GM23338 (cell line): ENCODE measurements at regions not wholly inside any gene's neighbourhood (a gene's known extent, or its start where the extent isn't known, plus 50 kb on each side); places are given as distances from the start of the nearest gene placed in this dataset.

Experiments used
- ATAC-seq: fragments of 200-7000 bp; cut with Tn5 transposase; 3 replicates; pipeline ENCODE4 v1.9.1; 2020
- DNase-seq: peaks from one replicate; pipeline ENCODE4 v3.0.0-alpha.2; 2015; ENCODE audit warnings: low spot score
- H2AFZ ChIP-seq: fragments of 200-600 bp; sonication (generic); 2 replicates; pipeline ENCODE4 v1.8.0; 2016; ENCODE audit warnings: antibody characterized with exemption, mild to moderate bottlenecking, moderate library complexity
- H3F3A ChIP-seq: fragments of 200-600 bp; sonication (generic); replicated peaks from 2 replicates; pipeline ENCODE4 v1.8.0; 2017; ENCODE audit warnings: antibody characterized with exemption, mixed run types, low read depth
- H3K27ac ChIP-seq: fragments of 200-600 bp; sonication (generic); 2 replicates; pipeline ENCODE4 v1.6.1; 2016; ENCODE audit warnings: low read depth
- H3K27me3 ChIP-seq: fragments of 200-600 bp; sonication (generic); 2 replicates; pipeline ENCODE4 v1.8.0; 2016; ENCODE audit warnings: mild to moderate bottlenecking, mixed run types, moderate library complexity; ENCODE audit not compliant: insufficient read depth
- H3K36me3 ChIP-seq: fragments of 200-600 bp; sonication (generic); 2 replicates; pipeline ENCODE4 v1.8.0; 2016; ENCODE audit warnings: mild to moderate bottlenecking; ENCODE audit not compliant: insufficient read depth
- H3K4me1 ChIP-seq: fragments of 200-600 bp; sonication (generic); 2 replicates; pipeline ENCODE4 v1.8.0; 2016; ENCODE audit warnings: mild to moderate bottlenecking, moderate library complexity; ENCODE audit not compliant: insufficient read depth
- H3K4me2 ChIP-seq: fragments of 200-600 bp; sonication (generic); 2 replicates; pipeline ENCODE4 v1.7.1; 2017; ENCODE audit warnings: mixed run types
- H3K4me3 ChIP-seq: fragments of 200-600 bp; sonication (generic); 2 replicates; pipeline ENCODE4 v1.6.1; 2016; ENCODE audit warnings: mixed run types
- H3K79me2 ChIP-seq: fragments of 200-600 bp; sonication (generic); replicated peaks from 2 replicates; pipeline ENCODE4 v1.8.0; 2017; ENCODE audit warnings: mild to moderate bottlenecking; ENCODE audit not compliant: insufficient read depth
- H3K9me2 ChIP-seq: fragments of 200-600 bp; sonication (generic); 2 replicates; pipeline ENCODE4 v1.8.0; 2017; ENCODE audit not compliant: insufficient read depth
- H4K20me1 ChIP-seq: fragments of 200-600 bp; sonication (generic); replicated peaks from 2 replicates; pipeline ENCODE4 v1.8.0; 2017; ENCODE audit warnings: mild to moderate bottlenecking; ENCODE audit not compliant: insufficient read depth
- H3K27ac Mint-ChIP-seq: 2 replicates; pipeline ENCODE4 v1.8.0; 2020; ENCODE audit warnings: inconsistent platforms, mild to moderate bottlenecking, moderate library complexity, mixed read lengths
- H3K27me3 Mint-ChIP-seq: 3 replicates; pipeline ENCODE4 v1.8.0; 2022; ENCODE audit warnings: low read depth, mild to moderate bottlenecking, moderate library complexity, mixed read lengths, inconsistent platforms; ENCODE audit not compliant: insufficient read depth, poor library complexity
- H3K36me3 Mint-ChIP-seq: 3 replicates; pipeline ENCODE4 v1.8.0; 2021; ENCODE audit warnings: low read depth, mild to moderate bottlenecking, inconsistent platforms, moderate library complexity, mixed read lengths
- H3K4me1 Mint-ChIP-seq: 3 replicates; pipeline ENCODE4 v1.8.0; 2020; ENCODE audit warnings: mild to moderate bottlenecking, inconsistent platforms, mixed read lengths
- H3K4me3 Mint-ChIP-seq: 3 replicates; pipeline ENCODE4 v1.8.0; 2021; ENCODE audit warnings: moderate library complexity, mild to moderate bottlenecking, inconsistent platforms, mixed read lengths
- H3K9me3 Mint-ChIP-seq: 3 replicates; pipeline ENCODE4 v1.8.0; 2020; ENCODE audit warnings: moderate library complexity, mild to moderate bottlenecking, inconsistent platforms, mixed read lengths
- NANOG ChIP-seq: IDR thresholded peaks from 2 replicates; pipeline ENCODE4 v1.6.1; 2016; ENCODE audit warnings: antibody characterized with exemption, borderline replicate concordance
- ZNF114 ChIP-seq: fragments of 250-450 bp; sonication (Bioruptor Pico); IDR thresholded peaks from 2 replicates; pipeline ENCODE4 v1.5.0; 2020; ENCODE audit warnings: mild to moderate bottlenecking, moderate library complexity
- TF ChIP-seq, protein P1 (sequence below): IDR thresholded peaks from one replicate; pipeline ENCODE4 v1.6.1; 2018; ENCODE audit warnings: antibody characterized with exemption; ENCODE audit not compliant: unreplicated experiment
- TF ChIP-seq, protein P2 (sequence below), 2 experiments: fragments of 200-600 bp in 1 of 2; sonication (generic) in 1 of 2; conservative IDR thresholded peaks; 2 replicates each; pipeline versions ENCODE4 v1.5.1 to v1.6.1; 2016 to 2017; ENCODE audit warnings: antibody characterized with exemption in 2 of 2, low read depth in 2 of 2, mild to moderate bottlenecking in 2 of 2, moderate library complexity in 1 of 2
- TF ChIP-seq, protein P3 (sequence below): IDR thresholded peaks from 2 replicates; pipeline ENCODE4 v1.6.1; 2016; ENCODE audit warnings: antibody characterized with exemption
- TF ChIP-seq, protein P4 (sequence below): fragments of 250-450 bp; sonication (Bioruptor Pico); IDR thresholded peaks from 2 replicates; pipeline ENCODE4 v1.5.0; 2020; ENCODE audit warnings: mild to moderate bottlenecking, moderate library complexity

DNA sequence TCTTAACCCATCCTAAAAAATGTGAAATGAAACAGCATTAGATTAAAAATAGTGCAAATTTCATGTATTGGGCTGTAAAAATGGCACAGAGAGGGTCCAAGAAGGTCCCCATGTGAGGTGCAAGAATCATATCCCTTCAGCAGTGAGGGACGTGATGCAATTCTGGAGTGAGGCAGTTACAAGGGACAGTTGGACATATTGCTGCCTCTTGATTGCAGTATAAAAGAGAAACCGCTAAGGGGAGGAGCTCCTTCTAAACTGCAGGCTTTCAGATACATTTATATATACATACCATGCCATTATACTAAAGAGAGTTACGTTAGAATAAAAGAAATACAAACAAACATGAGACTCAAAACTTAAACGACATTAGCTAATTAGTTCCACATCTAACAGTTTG, 304.2 kb upstream of the CTNNB1 start:
- TF ChIP-seq, protein P1, sequence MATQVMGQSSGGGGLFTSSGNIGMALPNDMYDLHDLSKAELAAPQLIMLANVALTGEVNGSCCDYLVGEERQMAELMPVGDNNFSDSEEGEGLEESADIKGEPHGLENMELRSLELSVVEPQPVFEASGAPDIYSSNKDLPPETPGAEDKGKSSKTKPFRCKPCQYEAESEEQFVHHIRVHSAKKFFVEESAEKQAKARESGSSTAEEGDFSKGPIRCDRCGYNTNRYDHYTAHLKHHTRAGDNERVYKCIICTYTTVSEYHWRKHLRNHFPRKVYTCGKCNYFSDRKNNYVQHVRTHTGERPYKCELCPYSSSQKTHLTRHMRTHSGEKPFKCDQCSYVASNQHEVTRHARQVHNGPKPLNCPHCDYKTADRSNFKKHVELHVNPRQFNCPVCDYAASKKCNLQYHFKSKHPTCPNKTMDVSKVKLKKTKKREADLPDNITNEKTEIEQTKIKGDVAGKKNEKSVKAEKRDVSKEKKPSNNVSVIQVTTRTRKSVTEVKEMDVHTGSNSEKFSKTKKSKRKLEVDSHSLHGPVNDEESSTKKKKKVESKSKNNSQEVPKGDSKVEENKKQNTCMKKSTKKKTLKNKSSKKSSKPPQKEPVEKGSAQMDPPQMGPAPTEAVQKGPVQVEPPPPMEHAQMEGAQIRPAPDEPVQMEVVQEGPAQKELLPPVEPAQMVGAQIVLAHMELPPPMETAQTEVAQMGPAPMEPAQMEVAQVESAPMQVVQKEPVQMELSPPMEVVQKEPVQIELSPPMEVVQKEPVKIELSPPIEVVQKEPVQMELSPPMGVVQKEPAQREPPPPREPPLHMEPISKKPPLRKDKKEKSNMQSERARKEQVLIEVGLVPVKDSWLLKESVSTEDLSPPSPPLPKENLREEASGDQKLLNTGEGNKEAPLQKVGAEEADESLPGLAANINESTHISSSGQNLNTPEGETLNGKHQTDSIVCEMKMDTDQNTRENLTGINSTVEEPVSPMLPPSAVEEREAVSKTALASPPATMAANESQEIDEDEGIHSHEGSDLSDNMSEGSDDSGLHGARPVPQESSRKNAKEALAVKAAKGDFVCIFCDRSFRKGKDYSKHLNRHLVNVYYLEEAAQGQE = no peak
- TF ChIP-seq, protein P2, sequence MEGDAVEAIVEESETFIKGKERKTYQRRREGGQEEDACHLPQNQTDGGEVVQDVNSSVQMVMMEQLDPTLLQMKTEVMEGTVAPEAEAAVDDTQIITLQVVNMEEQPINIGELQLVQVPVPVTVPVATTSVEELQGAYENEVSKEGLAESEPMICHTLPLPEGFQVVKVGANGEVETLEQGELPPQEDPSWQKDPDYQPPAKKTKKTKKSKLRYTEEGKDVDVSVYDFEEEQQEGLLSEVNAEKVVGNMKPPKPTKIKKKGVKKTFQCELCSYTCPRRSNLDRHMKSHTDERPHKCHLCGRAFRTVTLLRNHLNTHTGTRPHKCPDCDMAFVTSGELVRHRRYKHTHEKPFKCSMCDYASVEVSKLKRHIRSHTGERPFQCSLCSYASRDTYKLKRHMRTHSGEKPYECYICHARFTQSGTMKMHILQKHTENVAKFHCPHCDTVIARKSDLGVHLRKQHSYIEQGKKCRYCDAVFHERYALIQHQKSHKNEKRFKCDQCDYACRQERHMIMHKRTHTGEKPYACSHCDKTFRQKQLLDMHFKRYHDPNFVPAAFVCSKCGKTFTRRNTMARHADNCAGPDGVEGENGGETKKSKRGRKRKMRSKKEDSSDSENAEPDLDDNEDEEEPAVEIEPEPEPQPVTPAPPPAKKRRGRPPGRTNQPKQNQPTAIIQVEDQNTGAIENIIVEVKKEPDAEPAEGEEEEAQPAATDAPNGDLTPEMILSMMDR (conservative IDR thresholded peaks at IDR 0.05; ENCODE audit: low read depth in 2 of 2) = no peak
- TF ChIP-seq NANOG = no peak
- TF ChIP-seq, protein P3, sequence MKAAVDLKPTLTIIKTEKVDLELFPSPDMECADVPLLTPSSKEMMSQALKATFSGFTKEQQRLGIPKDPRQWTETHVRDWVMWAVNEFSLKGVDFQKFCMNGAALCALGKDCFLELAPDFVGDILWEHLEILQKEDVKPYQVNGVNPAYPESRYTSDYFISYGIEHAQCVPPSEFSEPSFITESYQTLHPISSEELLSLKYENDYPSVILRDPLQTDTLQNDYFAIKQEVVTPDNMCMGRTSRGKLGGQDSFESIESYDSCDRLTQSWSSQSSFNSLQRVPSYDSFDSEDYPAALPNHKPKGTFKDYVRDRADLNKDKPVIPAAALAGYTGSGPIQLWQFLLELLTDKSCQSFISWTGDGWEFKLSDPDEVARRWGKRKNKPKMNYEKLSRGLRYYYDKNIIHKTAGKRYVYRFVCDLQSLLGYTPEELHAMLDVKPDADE = no peak
- no peaks in the 10 kb centered on the region for H3K9me3 Mint-ChIP-seq
- no peak overlapping the region for H3K27ac ChIP-seq
- H2AFZ ChIP-seq = no peak overlapping the region
- no peaks in the 10 kb centered on the region for H3K27me3 ChIP-seq
- H3K36me3 Mint-ChIP-seq = no peaks in the 10 kb centered on the region
- ATAC-seq (no peak), DNase-seq (no peak)
- H3K4me2 ChIP-seq = no peak overlapping the region
- 0 out of 2 replicates have a peak, but pooled peaks cover 4% of the 10 kb centered on the region for H3K9me2 ChIP-seq
- no peaks in the 10 kb centered on the region for H4K20me1 ChIP-seq
- no peaks in the 10 kb centered on the region for H3K79me2 ChIP-seq
- H3K27me3 Mint-ChIP-seq = peaks cover 2% of the 10 kb centered on the region
- H3K4me3 ChIP-seq = no peak overlapping the region
- peaks cover 10% of the 10 kb centered on the region; the same call in 1 of the 2 replicates for H3K4me1 ChIP-seq
- H3K4me3 Mint-ChIP-seq = no peak overlapping the region
- no peaks in the 10 kb centered on the region for H3F3A ChIP-seq
- no peak overlapping the region for H3K27ac Mint-ChIP-seq
- no peaks in the 10 kb centered on the region for H3K36me3 ChIP-seq
- H3K4me1 Mint-ChIP-seq = peaks cover 5% of the 10 kb centered on the region

DNA sequence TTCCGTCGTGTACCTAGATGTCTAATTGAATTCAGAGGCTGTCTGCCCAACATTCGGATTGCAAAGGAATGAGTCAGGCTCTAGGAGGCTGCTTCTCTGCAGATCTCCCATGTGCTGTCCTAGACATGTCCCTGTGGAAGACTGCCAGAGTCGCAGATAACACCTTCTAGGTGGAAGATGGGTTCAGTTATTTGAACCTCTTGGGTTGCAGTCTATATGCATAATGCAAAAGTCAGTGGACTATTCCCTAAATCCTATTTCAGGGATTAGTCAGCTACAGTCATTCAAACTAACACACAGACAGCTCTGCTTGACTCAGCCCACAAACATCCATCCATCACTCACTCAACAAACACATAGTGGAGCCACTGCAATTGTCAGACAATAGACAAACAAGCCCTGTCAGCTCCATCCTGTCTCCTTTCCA, 300.0 kb upstream of the CTNNB1 start:
- H3K27me3 ChIP-seq = no peaks in the 10 kb centered on the region
- no peak overlapping the region for H3K4me2 ChIP-seq
- H3K27ac ChIP-seq = no peak overlapping the region
- no peak overlapping the region for H3K4me3 ChIP-seq
- H3K4me1 ChIP-seq = no peaks in the 10 kb centered on the region
- no peaks in the 10 kb centered on the region for H3K9me2 ChIP-seq
- H3F3A ChIP-seq = no peaks in the 10 kb centered on the region
- H3K36me3 Mint-ChIP-seq = no peaks in the 10 kb centered on the region
- no peak overlapping the region for H3K27ac Mint-ChIP-seq
- no peak for ATAC-seq
- H2AFZ ChIP-seq = no peak overlapping the region
- H3K27me3 Mint-ChIP-seq = peaks cover 4% of the 10 kb centered on the region
- no peaks in the 10 kb centered on the region for H4K20me1 ChIP-seq
- H3K9me3 Mint-ChIP-seq = 0 out of 3 replicates have a peak, but pooled peaks cover 2% of the 10 kb centered on the region
- H3K36me3 ChIP-seq = no peaks in the 10 kb centered on the region
- no peaks in the 10 kb centered on the region for H3K4me1 Mint-ChIP-seq
- no peak for DNase-seq
- H3K79me2 ChIP-seq = no peaks in the 10 kb centered on the region
- H3K4me3 Mint-ChIP-seq = no peak overlapping the region
- TF ChIP-seq ZNF114 = no peak
- TF ChIP-seq, protein P4, sequence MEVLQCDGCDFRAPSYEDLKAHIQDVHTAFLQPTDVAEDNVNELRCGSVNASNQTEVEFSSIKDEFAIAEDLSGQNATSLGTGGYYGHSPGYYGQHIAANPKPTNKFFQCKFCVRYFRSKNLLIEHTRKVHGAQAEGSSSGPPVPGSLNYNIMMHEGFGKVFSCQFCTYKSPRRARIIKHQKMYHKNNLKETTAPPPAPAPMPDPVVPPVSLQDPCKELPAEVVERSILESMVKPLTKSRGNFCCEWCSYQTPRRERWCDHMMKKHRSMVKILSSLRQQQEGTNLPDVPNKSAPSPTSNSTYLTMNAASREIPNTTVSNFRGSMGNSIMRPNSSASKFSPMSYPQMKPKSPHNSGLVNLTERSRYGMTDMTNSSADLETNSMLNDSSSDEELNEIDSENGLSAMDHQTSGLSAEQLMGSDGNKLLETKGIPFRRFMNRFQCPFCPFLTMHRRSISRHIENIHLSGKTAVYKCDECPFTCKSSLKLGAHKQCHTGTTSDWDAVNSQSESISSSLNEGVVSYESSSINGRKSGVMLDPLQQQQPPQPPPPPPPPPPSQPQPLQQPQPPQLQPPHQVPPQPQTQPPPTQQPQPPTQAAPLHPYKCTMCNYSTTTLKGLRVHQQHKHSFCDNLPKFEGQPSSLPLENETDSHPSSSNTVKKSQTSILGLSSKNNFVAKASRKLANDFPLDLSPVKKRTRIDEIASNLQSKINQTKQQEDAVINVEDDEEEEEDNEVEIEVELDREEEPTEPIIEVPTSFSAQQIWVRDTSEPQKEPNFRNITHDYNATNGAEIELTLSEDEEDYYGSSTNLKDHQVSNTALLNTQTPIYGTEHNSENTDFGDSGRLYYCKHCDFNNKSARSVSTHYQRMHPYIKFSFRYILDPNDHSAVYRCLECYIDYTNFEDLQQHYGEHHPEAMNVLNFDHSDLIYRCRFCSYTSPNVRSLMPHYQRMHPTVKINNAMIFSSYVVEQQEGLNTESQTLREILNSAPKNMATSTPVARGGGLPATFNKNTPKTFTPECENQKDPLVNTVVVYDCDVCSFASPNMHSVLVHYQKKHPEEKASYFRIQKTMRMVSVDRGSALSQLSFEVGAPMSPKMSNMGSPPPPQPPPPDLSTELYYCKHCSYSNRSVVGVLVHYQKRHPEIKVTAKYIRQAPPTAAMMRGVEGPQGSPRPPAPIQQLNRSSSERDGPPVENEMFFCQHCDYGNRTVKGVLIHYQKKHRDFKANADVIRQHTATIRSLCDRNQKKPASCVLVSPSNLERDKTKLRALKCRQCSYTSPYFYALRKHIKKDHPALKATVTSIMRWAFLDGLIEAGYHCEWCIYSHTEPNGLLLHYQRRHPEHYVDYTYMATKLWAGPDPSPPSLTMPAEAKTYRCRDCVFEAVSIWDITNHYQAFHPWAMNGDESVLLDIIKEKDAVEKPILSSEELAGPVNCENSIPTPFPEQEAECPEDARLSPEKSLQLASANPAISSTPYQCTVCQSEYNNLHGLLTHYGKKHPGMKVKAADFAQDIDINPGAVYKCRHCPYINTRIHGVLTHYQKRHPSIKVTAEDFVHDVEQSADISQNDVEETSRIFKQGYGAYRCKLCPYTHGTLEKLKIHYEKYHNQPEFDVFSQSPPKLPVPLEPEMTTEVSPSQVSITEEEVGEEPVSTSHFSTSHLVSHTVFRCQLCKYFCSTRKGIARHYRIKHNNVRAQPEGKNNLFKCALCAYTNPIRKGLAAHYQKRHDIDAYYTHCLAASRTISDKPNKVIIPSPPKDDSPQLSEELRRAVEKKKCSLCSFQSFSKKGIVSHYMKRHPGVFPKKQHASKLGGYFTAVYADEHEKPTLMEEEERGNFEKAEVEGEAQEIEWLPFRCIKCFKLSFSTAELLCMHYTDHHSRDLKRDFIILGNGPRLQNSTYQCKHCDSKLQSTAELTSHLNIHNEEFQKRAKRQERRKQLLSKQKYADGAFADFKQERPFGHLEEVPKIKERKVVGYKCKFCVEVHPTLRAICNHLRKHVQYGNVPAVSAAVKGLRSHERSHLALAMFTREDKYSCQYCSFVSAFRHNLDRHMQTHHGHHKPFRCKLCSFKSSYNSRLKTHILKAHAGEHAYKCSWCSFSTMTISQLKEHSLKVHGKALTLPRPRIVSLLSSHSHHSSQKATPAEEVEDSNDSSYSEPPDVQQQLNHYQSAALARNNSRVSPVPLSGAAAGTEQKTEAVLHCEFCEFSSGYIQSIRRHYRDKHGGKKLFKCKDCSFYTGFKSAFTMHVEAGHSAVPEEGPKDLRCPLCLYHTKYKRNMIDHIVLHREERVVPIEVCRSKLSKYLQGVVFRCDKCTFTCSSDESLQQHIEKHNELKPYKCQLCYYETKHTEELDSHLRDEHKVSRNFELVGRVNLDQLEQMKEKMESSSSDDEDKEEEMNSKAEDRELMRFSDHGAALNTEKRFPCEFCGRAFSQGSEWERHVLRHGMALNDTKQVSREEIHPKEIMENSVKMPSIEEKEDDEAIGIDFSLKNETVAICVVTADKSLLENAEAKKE (CRISPR knock-in tag) = no peak
- TF ChIP-seq, protein P2 (conservative IDR thresholded peaks at IDR 0.05; ENCODE audit: low read depth in 2 of 2) = no peak
